Activated T-helper 9 cell treated with anti-CD3 and anti-CD28 coated beads, Interleukin-2, amount 50 U/mL, for 16 hours (primary cell): ENCODE measurements at regions not wholly inside any gene's neighbourhood (a gene's known extent, or its start where the extent isn't known, plus 50 kb on each side); places are given as distances from the start of the nearest gene placed in this dataset.
"Not testable (repeated sequence)": the region's sequence is repeated elsewhere in the genome, so short reads cannot be mapped to it uniquely, and the experiment has no call there.

Source experiments
- DNase-seq: peaks from one replicate; pipeline ENCODE4 v3.0.0-alpha.2; 2020; ENCODE audit warnings: low read depth

- no peak for DNase-seq
Measured at GRCh38 chr6:3961581-3962215, 112.5 kb downstream of the FAM50B start.

- DNase-seq, result no peak
Measured at GRCh38 chr6:3962291-3963280, 113.4 kb downstream of the FAM50B start.

GRCh38 chr6:3963426-3963825, 114.3 kb downstream of the FAM50B start:
- DNase-seq, result no peak

GRCh38 chr6:3965071-3965718, 113.7 kb downstream of the FAM217A start:
- DNase-seq, result no peak

- DNase-seq, result no peak
Measured at GRCh38 chr6:3966426-3966825, 112.5 kb downstream of the FAM217A start.

GRCh38 chr6:3970097-3970496, 108.8 kb downstream of the FAM217A start:
- DNase-seq, result no peak

- DNase-seq, result not testable (repeated sequence)
Measured at GRCh38 chr6:3973152-3973551, 105.8 kb downstream of the FAM217A start.

- peak; percentile 4 for DNase-seq
Measured at GRCh38 chr6:3977875-3978711, 100.8 kb downstream of the FAM217A start.

GRCh38 chr6:3978966-3979365, 100.0 kb downstream of the FAM217A start:
- DNase-seq, result not testable (repeated sequence)

- DNase-seq, result no peak
Measured at GRCh38 chr6:3981917-3982316, 97.0 kb downstream of the FAM217A start.

- no peak for DNase-seq
Measured at GRCh38 chr6:3983778-3984177, 95.2 kb downstream of the FAM217A start.

- DNase-seq, result no peak
Measured at GRCh38 chr6:3984494-3984893, 94.4 kb downstream of the FAM217A start.

- DNase-seq, result no peak
Measured at GRCh38 chr6:3986241-3986640, 92.7 kb downstream of the FAM217A start.

GRCh38 chr6:3987053-3987452, 91.9 kb downstream of the FAM217A start:
- DNase-seq, result no peak

- no peak for DNase-seq
Measured at GRCh38 chr6:3987576-3987975, 91.4 kb downstream of the FAM217A start.

- peak; percentile 56 for DNase-seq
Measured at GRCh38 chr6:3990692-3991491, 88.0 kb downstream of the FAM217A start.

GRCh38 chr6:3991941-3992340, 87.0 kb downstream of the FAM217A start:
- no peak for DNase-seq

GRCh38 chr6:3996349-3996748, 82.6 kb downstream of the FAM217A start:
- no peak for DNase-seq

- no peak for DNase-seq
Measured at GRCh38 chr6:3997177-3997770, 81.7 kb downstream of the FAM217A start.

GRCh38 chr6:3999800-4000661, 78.9 kb downstream of the FAM217A start:
- DNase-seq, result no peak
